GM18858 (cell line): ENCODE measurements at regions not wholly inside any gene's neighbourhood (a gene's known extent, or its start where the extent isn't known, plus 50 kb on each side); places are given as distances from the start of the nearest gene placed in this dataset.
"Not testable (repeated sequence)": the region's sequence is repeated elsewhere in the genome, so short reads cannot be mapped to it uniquely, and the experiment has no call there.

ENCODE experiments used
- ATAC-seq: cut with Tn5 transposase; IDR thresholded peaks from one replicate; pipeline ENCODE4 v1.9.1; 2021; ENCODE audit not compliant: unreplicated experiment

GRCh38 chr10:30199376-30200016 lies 140.1 kb upstream of the JCAD start:
- ATAC-seq, result no peak

- ATAC-seq, result no peak
Measured at GRCh38 chr10:30197186-30197585, 137.8 kb upstream of the JCAD start.

GRCh38 chr10:30196559-30196958 lies 137.2 kb upstream of the JCAD start:
- not testable (repeated sequence) for ATAC-seq

GRCh38 chr10:30192846-30193608 lies 133.6 kb upstream of the JCAD start:
- no peak for ATAC-seq

- no peak for ATAC-seq
Measured at GRCh38 chr10:30190577-30191552, 131.5 kb upstream of the JCAD start.

- no peak for ATAC-seq
Measured at GRCh38 chr10:30189238-30189580, 129.8 kb upstream of the JCAD start.

- no peak for ATAC-seq
Measured at GRCh38 chr10:30188556-30189237, 129.3 kb upstream of the JCAD start.

GRCh38 chr10:30188101-30188500 lies 128.7 kb upstream of the JCAD start:
- no peak for ATAC-seq

GRCh38 chr10:30187010-30187409 lies 127.6 kb upstream of the JCAD start:
- ATAC-seq, result no peak

GRCh38 chr10:30186371-30186875 lies 127.0 kb upstream of the JCAD start:
- no peak for ATAC-seq

- no peak for ATAC-seq
Measured at GRCh38 chr10:30185916-30186315, 126.5 kb upstream of the JCAD start.

GRCh38 chr10:30185341-30185740 lies 126.0 kb upstream of the JCAD start:
- ATAC-seq, result no peak

GRCh38 chr10:30184397-30185033 lies 125.1 kb upstream of the JCAD start:
- ATAC-seq, result no peak

- no peak for ATAC-seq
Measured at GRCh38 chr10:30183055-30183402, 123.6 kb upstream of the JCAD start.

- ATAC-seq, result no peak
Measured at GRCh38 chr10:30182191-30183054, 123.0 kb upstream of the JCAD start.

- ATAC-seq, result no peak
Measured at GRCh38 chr10:30178356-30178964, 119.1 kb upstream of the JCAD start.

- ATAC-seq, result no peak
Measured at GRCh38 chr10:30176776-30177533, 117.6 kb upstream of the JCAD start.

GRCh38 chr10:30176182-30176581 lies 116.8 kb upstream of the JCAD start:
- ATAC-seq, result no peak
